ENCODE measurements at regions not wholly inside any gene's neighbourhood (a gene's known extent, or its start where the extent isn't known, plus 50 kb on each side); places are given as distances from the start of the nearest gene placed in this dataset.
A peak's percentile ranks its signal among the peaks of the same experiment; 100 is the strongest.

GRCh38 chr10:94085288-94085687 is 91.6 kb downstream of the PLCE1 start:
- no peak for ATAC-seq
- no peak for TF ChIP-seq CTCF (IDR thresholded peaks at IDR 0.05)
- Histone ChIP-seq H3K27me3 (no peaks in the 10 kb centered on the region), H3K27ac (no peak overlapping the region), H3K4me1 (peaks cover 0 to 43% (median 15%) of the 10 kb centered on the region in 9 donors), H3K9me3 (peaks cover 0 to 12% (median 0%) of the 10 kb centered on the region in 11 donors), H3K36me3 (no peaks in the 10 kb centered on the region), H3K4me3 (no peak overlapping the region)
- intact Hi-C loops (cut with DNase I) = loop anchor here in 1 of 10 donors (10.0 kb wide), 1 partner anchor 150 kb away; no protein-coding TSS in a partner anchor
- no peak for DNase-seq
- 72 to 80% methylated on average over 4 of the region's 4 CpGs for WGBS, 2 donors

DNA sequence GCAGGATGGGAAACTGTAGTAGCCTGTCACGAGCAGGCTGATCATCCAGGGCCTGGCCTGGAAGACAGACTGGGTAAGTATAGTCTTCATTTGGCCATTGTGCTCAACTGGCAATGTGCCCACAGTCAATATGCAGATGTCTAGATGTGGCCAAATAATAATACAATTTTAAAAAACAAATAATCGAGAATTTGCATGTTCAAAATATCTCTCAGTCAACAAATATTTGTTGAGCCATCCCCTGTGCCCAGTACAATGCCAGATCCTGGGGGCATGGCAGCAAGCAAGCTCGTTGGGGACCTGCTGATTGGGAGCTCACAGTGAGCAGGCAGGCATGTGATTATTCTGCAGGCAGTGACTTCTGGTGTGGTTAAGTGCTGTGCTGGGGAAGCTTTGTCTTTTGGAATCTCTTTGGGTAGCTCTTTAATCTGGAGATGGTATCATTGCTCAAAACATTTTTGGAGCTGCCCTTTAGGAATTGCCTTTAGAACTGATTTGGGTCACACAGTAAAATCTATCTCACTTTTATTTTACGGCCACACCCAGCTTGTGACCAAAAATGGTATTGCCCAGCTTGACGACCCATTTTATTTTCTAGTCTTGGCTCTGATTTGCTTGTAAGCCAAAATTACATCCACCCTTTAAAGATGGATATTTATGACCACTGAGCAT is 92.2 kb downstream of the PLCE1 start:
- WGBS, 2 donors = 60 to 64% methylated on average over 5 of the region's 5 CpGs
- Histone ChIP-seq H3K27me3 (no peaks in the 10 kb centered on the region), H3K4me1 (peaks cover 0 to 43% (median 15%) of the 10 kb centered on the region in 9 donors), H3K9me3 (peaks cover 0 to 10% (median 0%) of the 10 kb centered on the region in 11 donors), H3K4me3 (no peak overlapping the region), H3K36me3 (no peaks in the 10 kb centered on the region), H3K27ac (no peak overlapping the region)
- DNase-seq = no peak
- no peak for TF ChIP-seq CTCF (IDR thresholded peaks at IDR 0.05)
- ATAC-seq = no peak
- intact Hi-C loops (cut with DNase I) = loop anchor here in 1 of 10 donors (10.0 kb wide), 1 partner anchor 149 kb away; no protein-coding TSS in a partner anchor

DNA sequence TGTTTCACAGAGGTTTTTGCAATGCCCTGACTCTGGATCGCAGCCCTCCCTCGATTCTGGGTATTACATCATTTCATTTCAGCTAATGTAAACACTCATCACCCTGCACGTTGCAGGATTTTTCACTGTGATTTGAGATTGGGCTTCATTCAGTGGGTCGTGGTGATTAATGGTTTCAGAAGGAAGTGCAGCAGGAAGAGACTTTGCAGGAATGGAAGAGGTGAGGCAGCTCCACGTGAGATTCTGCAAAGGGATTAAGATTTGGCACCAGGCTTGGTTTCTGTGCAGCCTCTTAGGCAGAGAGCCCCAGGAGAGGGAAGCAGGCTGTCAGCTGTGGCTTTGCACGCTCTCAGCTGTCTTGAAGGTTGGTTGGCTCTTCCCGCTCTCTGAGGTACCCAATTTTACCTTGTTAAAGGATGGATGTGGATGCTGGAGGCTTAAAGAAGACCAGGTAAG is 95.2 kb downstream of the PLCE1 start:
- intact Hi-C loops (cut with DNase I) = loop anchor here in 1 of 10 donors (10.0 kb wide), 1 partner anchor 146 kb away; no protein-coding TSS in a partner anchor
- no peak for TF ChIP-seq CTCF (IDR thresholded peaks at IDR 0.05)
- DNase-seq = peak in 1 of 2 donors; percentile 23
- Histone ChIP-seq H3K4me1 (peaks cover 0 to 52% (median 18%) of the 10 kb centered on the region in 9 donors), H3K4me3 (peak overlapping the region in 8 of 10 donors; percentile 10 to 48 (median 35)), H3K27ac (peak overlapping the region in 2 of 10 donors; percentile 8 to 62), H3K9me3 (no peaks in the 10 kb centered on the region), H3K36me3 (no peaks in the 10 kb centered on the region), H3K27me3 (no peaks in the 10 kb centered on the region)
- WGBS, 2 donors = 31 to 37% methylated on average over 7 of the region's 7 CpGs
- ATAC-seq = peak in 6 of 8 donors; percentile 47 to 75 (median 51)

GRCh38 chr10:94091649-94092048 is 97.9 kb downstream of the PLCE1 start:
- intact Hi-C loops (cut with DNase I) = no loop called here
- Histone ChIP-seq H3K4me3 (peak overlapping the region in 2 of 10 donors; percentile 43 to 48), H3K4me1 (peaks cover 0 to 47% (median 17%) of the 10 kb centered on the region in 9 donors), H3K36me3 (no peaks in the 10 kb centered on the region), H3K9me3 (no peaks in the 10 kb centered on the region), H3K27ac (peak overlapping the region in 4 of 10 donors; percentile 3 to 62 (median 48)), H3K27me3 (no peaks in the 10 kb centered on the region)
- DNase-seq = no peak
- no peak for TF ChIP-seq CTCF (IDR thresholded peaks at IDR 0.05)
- no peak for ATAC-seq
